ENCODE measurements at regions not wholly inside any gene's neighbourhood (a gene's known extent, or its start where the extent isn't known, plus 50 kb on each side); places are given as distances from the start of the nearest gene placed in this dataset.

DNA sequence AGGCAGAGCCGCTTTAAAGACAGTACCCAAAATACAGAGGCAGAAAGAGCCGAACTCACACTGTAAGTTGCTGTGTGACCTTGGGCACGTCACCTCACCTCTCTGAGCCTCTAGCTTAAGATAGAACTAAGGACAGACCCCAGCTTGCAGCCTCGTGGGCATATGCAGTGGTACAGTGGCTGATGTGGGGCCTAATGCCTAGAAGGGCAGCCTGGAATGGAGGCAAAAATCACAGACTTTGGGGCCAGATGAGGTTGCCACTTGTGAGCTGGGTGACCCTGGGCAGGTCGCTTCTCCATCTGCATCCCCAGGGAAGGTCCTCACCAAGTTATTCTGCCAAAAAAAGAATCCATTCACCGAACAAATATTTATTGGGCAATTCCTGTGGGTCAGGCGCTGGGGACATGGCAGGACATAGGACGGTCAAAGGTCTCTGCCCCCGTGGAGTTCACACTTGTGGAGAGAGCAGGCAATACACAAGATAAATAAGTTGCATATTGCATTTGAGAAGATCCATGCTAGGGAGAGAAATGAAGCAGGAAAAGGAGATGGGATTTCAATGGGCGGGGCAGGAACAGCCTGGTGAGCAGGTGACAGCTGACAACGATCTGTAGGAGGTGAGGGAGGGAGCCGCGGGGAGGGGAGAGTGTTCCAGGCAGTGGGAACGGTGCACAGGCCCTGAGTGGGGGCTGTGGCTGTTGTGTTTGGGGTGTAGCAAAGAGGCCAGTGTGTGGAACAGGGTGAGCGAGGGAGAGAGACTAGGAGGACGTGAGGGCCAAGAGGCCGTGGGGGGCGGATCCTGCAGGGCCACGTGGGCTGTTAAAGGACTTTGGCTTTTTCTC, 115.2 kb downstream of the CEBPB start (continued):
- TF ChIP-seq CTBP1 (IDR thresholded peaks at IDR 0.05; ENCODE audit: borderline replicate concordance) (0 out of 2 replicates have a peak, but pooled peaks have one; percentile 32), RAD51 (IDR thresholded peaks at IDR 0.05; ENCODE audit: borderline replicate concordance, low read depth) (peak; percentile 61), CEBPB (tag; IDR thresholded peaks at IDR 0.05) (0 out of 2 replicates have a peak, but pooled peaks have one; percentile 43), ZNF121 (CRISPR knock-in tag; conservative IDR thresholded peaks at IDR 0.05) (no peak), GATA2 (CRISPR knock-in tag; IDR thresholded peaks at IDR 0.05) (0 out of 2 replicates have a peak, but pooled peaks have one; percentile 25), SMARCA5 (IDR thresholded peaks at IDR 0.05) (peak; percentile 31; the same call in 1 of the 2 replicates), ZFP36 (IDR thresholded peaks at IDR 0.05; ENCODE audit: low read depth, low read length, partially characterized antibody) (peak; percentile 73), ZNF224 (CRISPR knock-in tag; IDR thresholded peaks at IDR 0.05) (no peak), HDAC2 (IDR thresholded peaks at IDR 0.05) (0 out of 2 replicates have a peak, but pooled peaks have one; percentile 6), ZNF165 (CRISPR knock-in tag; IDR thresholded peaks at IDR 0.05; ENCODE audit: borderline replicate concordance) (no peak), HDAC1 (IDR thresholded peaks at IDR 0.05) (peak in 1 of 2 experiments; percentile 67; a peak in 2 of 4 replicates), KDM1A (IDR thresholded peaks at IDR 0.05) (peak; percentile 27 to 35; a peak in 1 of 4 replicates), SREBF1 (IDR thresholded peaks at IDR 0.05; ENCODE audit: borderline replicate concordance, low read depth, low read length) (no peak), SMARCE1 (IDR thresholded peaks at IDR 0.05) (0 out of 2 replicates have a peak, but pooled peaks have one; percentile 23), CXXC5 (CRISPR knock-in tag; IDR thresholded peaks at IDR 0.05) (0 out of 2 replicates have a peak, but pooled peaks have one; percentile 15)
- TF ChIP-seq, protein P1, sequence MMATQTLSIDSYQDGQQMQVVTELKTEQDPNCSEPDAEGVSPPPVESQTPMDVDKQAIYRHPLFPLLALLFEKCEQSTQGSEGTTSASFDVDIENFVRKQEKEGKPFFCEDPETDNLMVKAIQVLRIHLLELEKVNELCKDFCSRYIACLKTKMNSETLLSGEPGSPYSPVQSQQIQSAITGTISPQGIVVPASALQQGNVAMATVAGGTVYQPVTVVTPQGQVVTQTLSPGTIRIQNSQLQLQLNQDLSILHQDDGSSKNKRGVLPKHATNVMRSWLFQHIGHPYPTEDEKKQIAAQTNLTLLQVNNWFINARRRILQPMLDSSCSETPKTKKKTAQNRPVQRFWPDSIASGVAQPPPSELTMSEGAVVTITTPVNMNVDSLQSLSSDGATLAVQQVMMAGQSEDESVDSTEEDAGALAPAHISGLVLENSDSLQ (IDR thresholded peaks at IDR 0.05), result peak; percentile 51; the same call in 1 of the 2 replicates
- TF ChIP-seq, protein P2, sequence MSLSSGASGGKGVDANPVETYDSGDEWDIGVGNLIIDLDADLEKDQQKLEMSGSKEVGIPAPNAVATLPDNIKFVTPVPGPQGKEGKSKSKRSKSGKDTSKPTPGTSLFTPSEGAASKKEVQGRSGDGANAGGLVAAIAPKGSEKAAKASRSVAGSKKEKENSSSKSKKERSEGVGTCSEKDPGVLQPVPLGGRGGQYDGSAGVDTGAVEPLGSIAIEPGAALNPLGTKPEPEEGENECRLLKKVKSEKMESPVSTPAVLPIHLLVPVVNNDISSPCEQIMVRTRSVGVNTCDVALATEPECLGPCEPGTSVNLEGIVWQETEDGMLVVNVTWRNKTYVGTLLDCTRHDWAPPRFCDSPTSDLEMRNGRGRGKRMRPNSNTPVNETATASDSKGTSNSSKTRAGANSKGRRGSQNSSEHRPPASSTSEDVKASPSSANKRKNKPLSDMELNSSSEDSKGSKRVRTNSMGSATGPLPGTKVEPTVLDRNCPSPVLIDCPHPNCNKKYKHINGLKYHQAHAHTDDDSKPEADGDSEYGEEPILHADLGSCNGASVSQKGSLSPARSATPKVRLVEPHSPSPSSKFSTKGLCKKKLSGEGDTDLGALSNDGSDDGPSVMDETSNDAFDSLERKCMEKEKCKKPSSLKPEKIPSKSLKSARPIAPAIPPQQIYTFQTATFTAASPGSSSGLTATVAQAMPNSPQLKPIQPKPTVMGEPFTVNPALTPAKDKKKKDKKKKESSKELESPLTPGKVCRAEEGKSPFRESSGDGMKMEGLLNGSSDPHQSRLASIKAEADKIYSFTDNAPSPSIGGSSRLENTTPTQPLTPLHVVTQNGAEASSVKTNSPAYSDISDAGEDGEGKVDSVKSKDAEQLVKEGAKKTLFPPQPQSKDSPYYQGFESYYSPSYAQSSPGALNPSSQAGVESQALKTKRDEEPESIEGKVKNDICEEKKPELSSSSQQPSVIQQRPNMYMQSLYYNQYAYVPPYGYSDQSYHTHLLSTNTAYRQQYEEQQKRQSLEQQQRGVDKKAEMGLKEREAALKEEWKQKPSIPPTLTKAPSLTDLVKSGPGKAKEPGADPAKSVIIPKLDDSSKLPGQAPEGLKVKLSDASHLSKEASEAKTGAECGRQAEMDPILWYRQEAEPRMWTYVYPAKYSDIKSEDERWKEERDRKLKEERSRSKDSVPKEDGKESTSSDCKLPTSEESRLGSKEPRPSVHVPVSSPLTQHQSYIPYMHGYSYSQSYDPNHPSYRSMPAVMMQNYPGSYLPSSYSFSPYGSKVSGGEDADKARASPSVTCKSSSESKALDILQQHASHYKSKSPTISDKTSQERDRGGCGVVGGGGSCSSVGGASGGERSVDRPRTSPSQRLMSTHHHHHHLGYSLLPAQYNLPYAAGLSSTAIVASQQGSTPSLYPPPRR (CRISPR knock-in tag; IDR thresholded peaks at IDR 0.05; ENCODE audit: borderline replicate concordance), result no peak
- TF ChIP-seq, protein P3, sequence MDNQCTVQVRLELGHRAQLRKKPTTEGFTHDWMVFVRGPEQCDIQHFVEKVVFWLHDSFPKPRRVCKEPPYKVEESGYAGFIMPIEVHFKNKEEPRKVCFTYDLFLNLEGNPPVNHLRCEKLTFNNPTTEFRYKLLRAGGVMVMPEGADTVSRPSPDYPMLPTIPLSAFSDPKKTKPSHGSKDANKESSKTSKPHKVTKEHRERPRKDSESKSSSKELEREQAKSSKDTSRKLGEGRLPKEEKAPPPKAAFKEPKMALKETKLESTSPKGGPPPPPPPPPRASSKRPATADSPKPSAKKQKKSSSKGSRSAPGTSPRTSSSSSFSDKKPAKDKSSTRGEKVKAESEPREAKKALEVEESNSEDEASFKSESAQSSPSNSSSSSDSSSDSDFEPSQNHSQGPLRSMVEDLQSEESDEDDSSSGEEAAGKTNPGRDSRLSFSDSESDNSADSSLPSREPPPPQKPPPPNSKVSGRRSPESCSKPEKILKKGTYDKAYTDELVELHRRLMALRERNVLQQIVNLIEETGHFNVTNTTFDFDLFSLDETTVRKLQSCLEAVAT (IDR thresholded peaks at IDR 0.05), result 0 out of 4 replicates have a peak, but pooled peaks of 1 of the 2 experiments have one; percentile 29

Data from K562 (cell line).